Left cardiac atrium (tissue), 4 donors: ENCODE measurements at regions not wholly inside any gene's neighbourhood (a gene's known extent, or its start where the extent isn't known, plus 50 kb on each side); places are given as distances from the start of the nearest gene placed in this dataset.
"Not testable (repeated sequence)": the region's sequence is repeated elsewhere in the genome, so short reads cannot be mapped to it uniquely, and the experiment has no call there.

ENCODE experiments used
- ATAC-seq, 2 donors: fragments of 200-7000 bp; cut with Tn5 transposase; one replicate each; pipeline ENCODE4 v1.9.1; 2020; ENCODE audit warnings: mild to moderate bottlenecking in 2 of 2, moderate library complexity in 2 of 2
- DNase-seq: peaks from one replicate; pipeline ENCODE4 v3.0.0-alpha.2; 2020
- intact Hi-C, 2 donors: fragments of 100-400 bp; cut with DNase I; formaldehyde crosslinking; loops; one replicate each; pipeline versions ENCODE4 v1.14.1 to v1.15.1; 2022 to 2023
- donor health status: DM: no; HTN: yes; CAD: no.
- donor health status: DM: no; HTN: yes; CAD: no; lungs with severe emphysema.
- donor health status: DM: yes; HTN: yes; CAD: no.
- donor health status: Dilated cardiomyopathy.

GRCh38 chr5:96527768-96528661, 95.0 kb upstream of the PCSK1 start:
- DNase-seq (no peak), ATAC-seq (no peak)
- intact Hi-C loops: no loop called here

- intact Hi-C loops: no loop called here
- no peak for DNase-seq
- no peak for ATAC-seq
Measured at GRCh38 chr5:96528826-96529474, 95.9 kb upstream of the PCSK1 start.

GRCh38 chr5:96529559-96529958, 96.5 kb upstream of the PCSK1 start:
- intact Hi-C loops: no loop called here
- DNase-seq (no peak), ATAC-seq (no peak)

- intact Hi-C loops: no loop called here
- ATAC-seq (no peak), DNase-seq (no peak)
Measured at GRCh38 chr5:96530901-96531300, 97.9 kb upstream of the PCSK1 start.

- ATAC-seq (no peak), DNase-seq (no peak)
- intact Hi-C loops: no loop called here
Measured at GRCh38 chr5:96533371-96533770, 100.3 kb upstream of the PCSK1 start.

- ATAC-seq: peak; percentile 27 to 59
- no peak for DNase-seq
- intact Hi-C loops: no loop called here
Measured at GRCh38 chr5:96537386-96537785, 104.3 kb upstream of the PCSK1 start.

GRCh38 chr5:96538808-96539250, 105.8 kb upstream of the PCSK1 start:
- no peak for DNase-seq
- intact Hi-C loops: no loop called here

GRCh38 chr5:96546120-96546519, 113.1 kb upstream of the PCSK1 start:
- intact Hi-C loops: no loop called here
- ATAC-seq (no peak), DNase-seq (no peak)

More at GRCh38 chr5:96538808-96539250, 105.8 kb upstream of the PCSK1 start:
- no peak for ATAC-seq

GRCh38 chr5:96547486-96547885, 114.4 kb upstream of the PCSK1 start:
- intact Hi-C loops: no loop called here
- ATAC-seq: no peak

GRCh38 chr5:96548905-96549304, 113.3 kb upstream of the CAST start:
- intact Hi-C loops: no loop called here
- no peak for ATAC-seq
- no peak for DNase-seq

More at GRCh38 chr5:96547486-96547885, 114.4 kb upstream of the PCSK1 start:
- no peak for DNase-seq

GRCh38 chr5:96560857-96561256, 101.3 kb upstream of the CAST start:
- DNase-seq, ATAC-seq, intact Hi-C loops: not testable (repeated sequence)

- intact Hi-C loops: no loop called here
- no peak for ATAC-seq
Measured at GRCh38 chr5:96562614-96563013, 99.6 kb upstream of the CAST start.

GRCh38 chr5:96563816-96564215, 98.4 kb upstream of the CAST start:
- intact Hi-C loops: no loop called here
- ATAC-seq (no peak), DNase-seq (no peak)

More at GRCh38 chr5:96562614-96563013, 99.6 kb upstream of the CAST start:
- DNase-seq: no peak

- DNase-seq: no peak
- ATAC-seq: no peak
Measured at GRCh38 chr5:96565582-96566265, 96.5 kb upstream of the CAST start.

GRCh38 chr5:96566833-96567587, 95.2 kb upstream of the CAST start:
- no peak for ATAC-seq
- no peak for DNase-seq
- intact Hi-C loops: no loop called here

More at GRCh38 chr5:96565582-96566265, 96.5 kb upstream of the CAST start:
- intact Hi-C loops: no loop called here

- intact Hi-C loops: no loop called here
Measured at GRCh38 chr5:96569332-96569731, 92.8 kb upstream of the CAST start.

GRCh38 chr5:96569770-96570169, 92.4 kb upstream of the CAST start:
- intact Hi-C loops: loop anchor here in 1 of 2 donors (10.0 kb wide), 1 partner anchor 155 kb away; no protein-coding TSS in a partner anchor
- ATAC-seq: no peak
- DNase-seq: no peak

More at GRCh38 chr5:96569332-96569731, 92.8 kb upstream of the CAST start:
- no peak for DNase-seq
- ATAC-seq: no peak

- ATAC-seq (peak in 1 of 2 donors; percentile 25), DNase-seq (no peak)
- intact Hi-C loops: loop anchor here in 1 of 2 donors (10.0 kb wide), 1 partner anchor 158 kb away; no protein-coding TSS in a partner anchor
Measured at GRCh38 chr5:96572864-96573512, 89.2 kb upstream of the CAST start.
